Large intestine (tissue), 3 donors: ENCODE measurements at regions not wholly inside any gene's neighbourhood (a gene's known extent, or its start where the extent isn't known, plus 50 kb on each side); places are given as distances from the start of the nearest gene placed in this dataset.
"Not testable (repeated sequence)": the region's sequence is repeated elsewhere in the genome, so short reads cannot be mapped to it uniquely, and the experiment has no call there.

ENCODE experiments used
- DNase-seq, 2 donors: peaks; one replicate each; pipeline versions ENCODE4 v3.0.0 to v3.0.0-alpha.2; 2013
- H3K27ac ChIP-seq: one replicate; pipeline ENCODE4 v1.5.1; 2013; ENCODE audit warnings: low read length
- H3K27me3 ChIP-seq: 2 replicates; pipeline ENCODE4 v1.6.1; 2013; ENCODE audit warnings: low read length; ENCODE audit not compliant: control insufficient read depth, insufficient read depth
- H3K36me3 ChIP-seq: 2 replicates; pipeline ENCODE4 v1.6.1; 2013; ENCODE audit warnings: low read length; ENCODE audit not compliant: control insufficient read depth, insufficient read depth
- H3K4me1 ChIP-seq: one replicate; pipeline ENCODE4 v1.6.1; 2013; ENCODE audit warnings: low read length; ENCODE audit not compliant: control insufficient read depth, insufficient read depth
- H3K4me3 ChIP-seq: one replicate; pipeline ENCODE4 v1.5.1; 2013; ENCODE audit warnings: low read length
- H3K9me3 ChIP-seq: one replicate; pipeline ENCODE4 v1.6.1; 2013; ENCODE audit warnings: mild to moderate bottlenecking, low read depth, low read length, moderate library complexity; ENCODE audit not compliant: control insufficient read depth
- WGBS: methylation state at CpG from one replicate; pipeline ENCODE4 v1.1.5; 2013; ENCODE audit warnings: low lambda C conversion rate; ENCODE audit not compliant: insufficient coverage; 5-methylcytosine and 5-hydroxymethylcytosine counted together

GRCh38 chr9:87395804-87396479 is 101.7 kb upstream of the DAPK1 start:
- Histone ChIP-seq H3K4me1 (peaks cover 8% of the 10 kb centered on the region), H3K4me3 (no peak overlapping the region), H3K27ac (no peak overlapping the region), H3K36me3 (no peaks in the 10 kb centered on the region), H3K27me3 (no peaks in the 10 kb centered on the region), H3K9me3 (no peaks in the 10 kb centered on the region)
- DNase-seq, result peak; percentile 47 to 74
- 20% methylated on average over 1 of the region's 11 CpGs for WGBS

- WGBS, result 90% methylated on average over 2 of the region's 7 CpGs
- Histone ChIP-seq H3K27ac (no peak overlapping the region), H3K4me1 (no peaks in the 10 kb centered on the region), H3K4me3 (no peak overlapping the region), H3K9me3 (no peaks in the 10 kb centered on the region), H3K36me3 (no peaks in the 10 kb centered on the region), H3K27me3 (no peaks in the 10 kb centered on the region)
- no peak for DNase-seq
Measured at GRCh38 chr9:87401681-87402080, 96.0 kb upstream of the DAPK1 start.

GRCh38 chr9:87402537-87402936 is 95.1 kb upstream of the DAPK1 start:
- Histone ChIP-seq H3K4me1 (no peaks in the 10 kb centered on the region), H3K27ac (no peak overlapping the region), H3K27me3 (no peaks in the 10 kb centered on the region), H3K4me3 (no peak overlapping the region), H3K36me3 (no peaks in the 10 kb centered on the region), H3K9me3 (no peaks in the 10 kb centered on the region)
- 100% methylated on average over 3 of the region's 3 CpGs for WGBS
- no peak for DNase-seq

- no peak overlapping the region for H3K27ac ChIP-seq
- no peaks in the 10 kb centered on the region for H3K4me1 ChIP-seq
- DNase-seq, result no peak
- H3K4me3 ChIP-seq, result no peak overlapping the region
- 60% methylated on average over 2 of the region's 3 CpGs for WGBS
- no peaks in the 10 kb centered on the region for H3K27me3 ChIP-seq
- no peaks in the 10 kb centered on the region for H3K9me3 ChIP-seq
- no peaks in the 10 kb centered on the region for H3K36me3 ChIP-seq
Measured at GRCh38 chr9:87405677-87406542, 91.8 kb upstream of the DAPK1 start.

GRCh38 chr9:87406543-87407166 is 91.0 kb upstream of the DAPK1 start:
- Histone ChIP-seq H3K27me3 (no peaks in the 10 kb centered on the region), H3K36me3 (no peaks in the 10 kb centered on the region), H3K27ac (no peak overlapping the region), H3K4me3 (no peak overlapping the region), H3K4me1 (no peaks in the 10 kb centered on the region), H3K9me3 (no peaks in the 10 kb centered on the region)
- peak in 1 of 2 donors; percentile 21 for DNase-seq
- 0% methylated on average over 1 of the region's 4 CpGs for WGBS

GRCh38 chr9:87410047-87411005 is 87.3 kb upstream of the DAPK1 start:
- WGBS, result 81% methylated on average over 2 of the region's 16 CpGs
- H3K27ac ChIP-seq, H3K27me3 ChIP-seq, H3K4me3 ChIP-seq, H3K9me3 ChIP-seq, H3K36me3 ChIP-seq, H3K4me1 ChIP-seq, DNase-seq: not testable (repeated sequence)

- no peak overlapping the region for H3K4me3 ChIP-seq
- no peaks in the 10 kb centered on the region for H3K4me1 ChIP-seq
- no peak for DNase-seq
- no peaks in the 10 kb centered on the region for H3K27me3 ChIP-seq
- H3K36me3 ChIP-seq, result no peaks in the 10 kb centered on the region
- no peaks in the 10 kb centered on the region for H3K9me3 ChIP-seq
- WGBS, result no CpG with 5 or more reads among the region's 1 CpG
- no peak overlapping the region for H3K27ac ChIP-seq
Measured at GRCh38 chr9:87420884-87421283, 76.8 kb upstream of the DAPK1 start.

- no peak for DNase-seq
- no peaks in the 10 kb centered on the region for H3K27me3 ChIP-seq
- no peaks in the 10 kb centered on the region for H3K9me3 ChIP-seq
- no peaks in the 10 kb centered on the region for H3K36me3 ChIP-seq
- no peaks in the 10 kb centered on the region for H3K4me1 ChIP-seq
- H3K27ac ChIP-seq, result no peak overlapping the region
- H3K4me3 ChIP-seq, result no peak overlapping the region
- 100% methylated on average over 1 of the region's 3 CpGs for WGBS
Measured at GRCh38 chr9:87421734-87422133, 75.9 kb upstream of the DAPK1 start.

- H3K27me3 ChIP-seq, result no peaks in the 10 kb centered on the region
- no peak overlapping the region for H3K27ac ChIP-seq
- H3K36me3 ChIP-seq, result no peaks in the 10 kb centered on the region
- no peak overlapping the region for H3K4me3 ChIP-seq
- no peaks in the 10 kb centered on the region for H3K9me3 ChIP-seq
- H3K4me1 ChIP-seq, result no peaks in the 10 kb centered on the region
- no peak for DNase-seq
- no CpG with 5 or more reads among the region's 1 CpG for WGBS
Measured at GRCh38 chr9:87422999-87423398, 74.7 kb upstream of the DAPK1 start.

- whole genome bisulfite sequencing, result no CpG with 5 or more reads among the region's 4 CpGs
- not testable (repeated sequence) for H3K36me3 ChIP-seq, DNase-seq, H3K27me3 ChIP-seq, H3K4me1 ChIP-seq, H3K27ac ChIP-seq, H3K4me3 ChIP-seq, H3K9me3 ChIP-seq
Measured at GRCh38 chr9:87423885-87424284, 73.8 kb upstream of the DAPK1 start.
